BLaER1 treated with 17β-estradiol and CSF1 and Interleukin-3, amounts not matched to agents 10 nM and 100 nM (cell line): ENCODE measurements at regions not wholly inside any gene's neighbourhood (a gene's known extent, or its start where the extent isn't known, plus 50 kb on each side); places are given as distances from the start of the nearest gene placed in this dataset.

Experiments
- H3K27ac ChIP-seq, 11 experiments: shearing (Covaris generic); formaldehyde crosslinking; 2 replicates each; pipeline ENCODE4 v1.8.1; 2022
- H3K27me3 ChIP-seq, 11 experiments: shearing (Covaris generic); formaldehyde crosslinking; 2 replicates each; pipeline ENCODE4 v1.8.1; 2022
- H3K36me3 ChIP-seq, 11 experiments: shearing (Covaris generic); formaldehyde crosslinking; 2 replicates each; pipeline ENCODE4 v1.8.1; 2022
- H3K4me1 ChIP-seq, 10 experiments: shearing (Covaris generic); formaldehyde crosslinking; 2 replicates each; pipeline ENCODE4 v1.8.1; 2022
- H3K4me2 ChIP-seq, 11 experiments: shearing (Covaris generic); formaldehyde crosslinking; 2 replicates each; pipeline ENCODE4 v1.8.1; 2022
- H3K4me3 ChIP-seq, 10 experiments: shearing (Covaris generic); formaldehyde crosslinking; 2 replicates each; pipeline ENCODE4 v1.8.1; 2022
- H3K9ac ChIP-seq, 11 experiments: shearing (Covaris generic); formaldehyde crosslinking; 2 replicates each; pipeline ENCODE4 v1.8.1; 2022
- H3K9me3 ChIP-seq, 11 experiments: shearing (Covaris generic); formaldehyde crosslinking; replicated peaks in 1 of 11; 2 replicates each; pipeline ENCODE4 v1.8.1; 2022
- H4K20me1 ChIP-seq, 11 experiments: shearing (Covaris generic); formaldehyde crosslinking; 2 replicates each; pipeline ENCODE4 v1.8.1; 2022
- Cebpa-rat ChIP-seq, 11 experiments: shearing (Covaris generic); IDR thresholded peaks; 2 replicates each; pipeline ENCODE4 v1.8.1; 2022

DNA sequence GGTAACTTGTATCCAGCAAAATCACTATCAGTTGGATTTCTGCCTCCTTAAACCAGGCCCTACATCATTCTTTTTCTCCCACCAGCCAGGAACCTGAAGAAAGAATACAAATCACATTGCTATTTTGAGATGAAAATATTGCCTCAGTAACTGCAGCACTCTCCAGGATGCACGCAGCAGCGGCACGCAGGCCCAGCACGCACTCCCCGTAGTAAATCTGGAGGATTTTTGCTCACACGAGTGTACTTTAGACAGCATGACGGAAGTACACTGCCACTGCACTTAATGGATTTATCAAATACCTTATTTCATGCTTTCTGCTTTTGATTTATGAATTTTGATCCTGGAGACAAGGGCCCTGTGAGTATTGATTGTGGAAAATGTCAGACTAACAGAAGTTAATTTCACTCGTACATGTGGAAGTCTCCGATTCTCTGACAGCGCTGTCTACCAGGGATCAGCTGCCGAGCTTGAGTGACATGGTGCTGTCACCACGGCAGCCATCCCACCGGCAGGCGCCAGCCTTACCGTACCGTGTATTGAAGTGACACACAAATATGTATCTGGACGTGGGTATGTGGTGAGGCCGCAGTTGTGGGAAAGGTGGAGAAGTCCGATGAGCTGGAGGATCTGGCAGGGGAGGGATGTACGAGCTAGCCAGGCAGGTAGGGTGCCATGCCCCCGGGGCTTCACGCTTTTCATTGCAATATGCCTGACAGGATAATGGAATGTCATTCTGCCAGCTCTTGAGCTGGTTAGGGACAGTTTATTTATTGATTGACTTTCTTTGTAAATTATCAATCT is 863.7 kb downstream of the GALR1 start:
- Histone ChIP-seq H3K4me3 (no peak overlapping the region), H4K20me1 (no peaks in the 10 kb centered on the region), H3K27me3 (no peaks in the 10 kb centered on the region), H3K4me1 (no peaks in the 10 kb centered on the region), H3K27ac (no peak overlapping the region), H3K9ac (no peak overlapping the region), H3K36me3 (no peaks in the 10 kb centered on the region), H3K4me2 (no peak overlapping the region), H3K9me3 (no peaks in the 10 kb centered on the region)
- TF ChIP-seq Cebpa-rat (IDR thresholded peaks at IDR 0.05): no peak

DNA sequence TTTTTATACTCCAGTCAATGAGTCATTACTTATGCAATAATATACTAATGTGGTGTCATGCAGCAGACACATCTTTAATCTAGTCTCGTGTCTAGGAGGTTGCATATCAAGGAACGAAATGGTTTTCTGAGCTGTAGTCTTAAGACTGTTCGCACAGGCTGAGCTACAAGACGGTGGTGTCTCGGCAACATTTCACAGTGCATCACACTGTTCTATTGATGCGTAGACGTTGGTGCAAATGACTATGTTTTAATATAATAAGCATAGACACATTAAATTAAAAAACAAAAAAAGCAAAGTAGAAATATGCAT is 864.2 kb downstream of the GALR1 start:
- no peaks in the 10 kb centered on the region; a peak in 1 of 22 replicates for H4K20me1 ChIP-seq
- no peak overlapping the region for H3K9ac ChIP-seq
- H3K27me3 ChIP-seq: no peaks in the 10 kb centered on the region
- no peaks in the 10 kb centered on the region for H3K4me1 ChIP-seq
- H3K36me3 ChIP-seq: no peaks in the 10 kb centered on the region
- peaks cover 0 to 2% (median 0%) of the 10 kb centered on the region in 11 experiments; a peak in 1 of 22 replicates for H3K9me3 ChIP-seq
- H3K4me2 ChIP-seq: no peak overlapping the region
- TF ChIP-seq Cebpa-rat (IDR thresholded peaks at IDR 0.05): no peak
- no peak overlapping the region for H3K27ac ChIP-seq
- H3K4me3 ChIP-seq: no peak overlapping the region

DNA sequence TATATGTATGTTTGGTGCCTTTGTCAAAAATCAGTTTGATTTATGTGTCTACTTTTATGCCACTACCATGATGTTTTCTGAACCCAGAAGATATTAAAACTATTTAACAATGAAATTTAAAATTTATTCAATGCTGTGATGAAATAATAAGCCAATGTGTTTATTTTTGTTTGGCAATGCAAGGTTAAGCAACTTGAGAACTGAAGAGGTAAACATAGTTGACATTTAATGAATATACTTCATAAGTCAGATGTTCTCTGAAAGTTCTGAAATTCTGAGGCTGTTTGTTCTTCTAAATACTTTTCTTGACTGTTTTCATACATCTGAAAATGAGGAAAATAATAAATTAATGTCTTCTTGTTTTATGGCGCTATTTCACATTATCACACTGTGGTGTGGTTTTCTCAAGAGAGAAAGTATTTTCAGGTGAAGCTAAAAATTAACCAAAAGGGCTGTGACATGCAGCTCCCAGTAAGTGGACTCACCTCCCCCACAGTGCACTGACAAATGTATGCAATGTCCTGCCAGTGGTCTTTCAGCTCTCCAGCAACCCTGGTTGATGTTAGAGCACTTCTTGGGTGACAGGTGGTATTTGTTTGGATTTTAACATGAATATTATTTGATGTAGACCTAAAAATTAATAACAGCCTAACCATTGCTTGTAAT is 863.6 kb upstream of the SALL3 start:
- Histone ChIP-seq H4K20me1 (no peaks in the 10 kb centered on the region; a peak in 1 of 22 replicates), H3K9me3 (peaks cover 6 to 21% (median 15%) of the 10 kb centered on the region in 11 experiments; a peak in 17 of 22 replicates), H3K27me3 (no peaks in the 10 kb centered on the region), H3K4me1 (no peaks in the 10 kb centered on the region), H3K4me3 (no peak overlapping the region), H3K9ac (no peak overlapping the region), H3K4me2 (no peak overlapping the region), H3K27ac (no peak overlapping the region), H3K36me3 (no peaks in the 10 kb centered on the region)
- TF ChIP-seq Cebpa-rat (IDR thresholded peaks at IDR 0.05): no peak

DNA sequence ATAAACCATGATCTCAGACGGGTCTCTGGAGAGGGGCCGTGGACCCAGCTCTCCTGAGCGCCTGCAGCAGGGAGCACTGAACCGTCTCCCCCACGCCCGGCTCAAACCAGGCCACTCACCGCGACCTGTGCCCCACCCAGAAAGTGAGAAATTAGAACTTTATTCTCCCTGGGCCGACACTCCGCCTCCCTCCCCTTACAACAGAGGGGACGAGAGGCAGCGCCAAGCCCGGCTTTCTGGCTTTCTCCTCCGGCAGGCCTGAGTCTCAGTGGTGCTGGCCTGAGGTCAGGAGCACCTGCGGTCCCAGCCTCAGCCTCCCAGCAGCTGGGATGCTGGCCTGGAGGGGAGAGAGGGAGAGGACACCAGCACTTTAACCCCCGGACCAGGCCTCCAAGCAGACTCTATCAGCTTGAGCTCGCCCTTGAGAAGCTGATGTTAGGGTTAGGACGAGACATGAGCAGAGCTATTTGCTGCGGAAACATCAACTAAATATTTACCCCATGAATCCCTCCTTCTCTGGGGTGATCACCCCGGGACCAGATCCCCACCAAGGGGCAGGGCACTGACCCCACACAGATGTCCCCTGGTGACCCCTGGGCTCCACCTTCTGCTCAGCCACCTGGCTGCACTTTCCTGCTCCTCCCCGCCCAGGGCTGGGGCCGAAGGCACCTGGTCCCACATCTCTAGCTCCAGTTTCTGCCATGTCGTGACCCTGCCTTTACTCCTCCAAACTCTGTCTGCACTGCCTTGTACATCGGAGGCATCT is 856.3 kb upstream of the SALL3 start:
- Histone ChIP-seq H3K9ac (no peak overlapping the region), H3K9me3 (peaks cover 7 to 23% (median 19%) of the 10 kb centered on the region in 11 experiments; a peak in 17 of 22 replicates), H3K36me3 (no peaks in the 10 kb centered on the region), H3K27ac (no peak overlapping the region), H3K27me3 (no peaks in the 10 kb centered on the region), H3K4me1 (no peaks in the 10 kb centered on the region), H3K4me3 (no peak overlapping the region), H3K4me2 (no peak overlapping the region), H4K20me1 (no peaks in the 10 kb centered on the region; a peak in 1 of 22 replicates)
- TF ChIP-seq Cebpa-rat (IDR thresholded peaks at IDR 0.05): no peak

DNA sequence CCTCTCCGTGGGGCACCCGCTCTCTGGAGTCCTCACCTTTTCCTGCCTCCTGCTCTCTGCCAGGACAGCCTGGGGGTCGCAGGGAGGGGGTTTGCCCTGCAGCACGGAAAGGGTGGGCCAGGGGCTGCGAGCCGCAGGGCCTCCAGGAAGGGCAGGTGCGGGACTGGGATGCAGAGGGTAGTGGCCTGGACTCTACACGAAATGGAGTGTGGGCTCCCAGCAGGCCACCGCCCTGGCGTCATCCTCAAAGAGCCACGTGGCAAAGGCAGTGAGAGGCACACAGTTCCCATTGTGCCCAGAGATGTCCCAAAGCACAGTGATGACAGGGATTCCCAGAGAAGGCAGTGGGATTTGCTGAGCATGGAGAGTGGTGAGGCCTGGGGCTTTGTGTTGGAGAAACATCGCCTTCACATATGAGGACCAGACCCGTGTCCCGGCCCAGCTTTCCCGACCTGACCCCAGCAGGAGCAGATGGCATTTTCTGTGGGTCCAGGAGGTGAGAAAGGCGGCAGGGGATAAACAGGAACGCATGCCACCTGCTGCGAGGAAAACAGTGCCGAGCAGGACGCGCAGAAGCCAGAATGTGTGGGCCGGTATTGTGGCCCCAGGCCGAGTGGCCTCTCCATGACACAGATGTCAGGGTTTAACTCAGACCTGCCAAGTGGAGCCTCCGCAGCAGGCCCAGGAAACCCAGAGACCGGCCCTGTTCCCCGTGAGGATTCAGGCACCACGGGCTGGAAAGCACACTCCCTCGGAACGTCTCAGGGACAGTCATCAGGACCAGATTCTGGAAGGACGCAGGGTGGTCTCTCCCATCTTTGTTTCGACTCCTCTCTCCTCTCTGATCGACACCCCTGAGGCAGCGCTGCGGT is 855.5 kb upstream of the SALL3 start:
- H3K4me3 ChIP-seq: no peak overlapping the region
- H3K36me3 ChIP-seq: no peaks in the 10 kb centered on the region
- H3K27ac ChIP-seq: no peak overlapping the region
- H3K9ac ChIP-seq: no peak overlapping the region
- H3K27me3 ChIP-seq: no peaks in the 10 kb centered on the region
- H3K4me2 ChIP-seq: no peak overlapping the region
- no peaks in the 10 kb centered on the region; a peak in 1 of 22 replicates for H4K20me1 ChIP-seq
- H3K9me3 ChIP-seq: peaks cover 5 to 21% (median 15%) of the 10 kb centered on the region in 11 experiments; a peak in 17 of 22 replicates
- no peak for TF ChIP-seq Cebpa-rat (IDR thresholded peaks at IDR 0.05)
- H3K4me1 ChIP-seq: peaks cover 0 to under 1% (median 0%) of the 10 kb centered on the region in 10 experiments; a peak in 3 of 20 replicates

DNA sequence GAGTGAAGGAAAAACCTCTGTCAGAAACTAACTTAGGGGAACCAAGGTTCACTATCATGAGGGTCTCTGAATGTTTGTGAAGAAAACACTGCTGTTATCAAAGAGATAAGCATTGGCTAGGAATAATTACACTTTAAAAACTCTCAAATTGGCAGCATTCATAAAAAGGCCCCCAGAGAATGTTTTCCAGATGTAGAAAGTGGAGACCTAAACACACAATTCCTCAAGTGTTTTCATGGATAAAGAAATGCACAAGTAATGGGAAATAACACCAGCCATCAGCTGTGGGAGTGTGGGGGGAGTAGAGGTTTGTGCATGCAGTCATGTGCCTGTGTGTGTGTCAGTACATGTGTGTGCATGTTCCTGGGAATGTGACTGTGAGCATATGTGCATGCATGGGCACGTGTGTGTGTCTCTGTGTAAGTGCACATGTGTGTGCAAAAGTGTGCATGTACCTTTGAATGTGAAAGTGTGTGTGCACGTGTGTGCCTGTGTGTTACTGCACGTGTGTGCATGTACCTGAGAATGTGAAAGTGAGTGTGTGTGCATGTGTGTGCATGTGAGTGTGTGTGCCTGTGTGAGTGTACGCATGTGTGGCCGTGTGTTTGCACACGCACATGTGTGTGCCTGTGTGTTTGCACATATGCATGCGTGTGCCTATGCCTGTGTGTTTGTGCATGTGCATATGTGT is 854.3 kb upstream of the SALL3 start:
- H3K9ac ChIP-seq: no peak overlapping the region

DNA sequence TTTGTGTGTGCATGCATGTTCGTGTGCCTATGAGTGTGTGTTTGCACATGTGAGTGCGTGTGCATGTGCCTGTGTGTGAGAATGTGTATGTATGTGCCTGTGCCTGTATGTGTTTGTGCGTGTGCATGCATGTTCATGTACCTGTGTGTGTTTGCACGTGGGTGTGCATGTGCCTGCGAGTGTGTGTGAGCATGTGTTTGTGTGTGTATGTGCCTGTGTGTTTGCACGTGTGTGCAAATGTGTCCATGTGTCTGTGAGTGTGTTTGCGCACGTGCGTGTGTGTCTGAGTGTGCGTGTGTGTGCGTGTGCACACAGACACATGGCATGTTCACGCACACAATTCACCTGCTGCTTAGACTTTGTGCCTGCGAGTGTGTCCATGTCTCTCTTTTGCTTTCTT is 853.5 kb upstream of the SALL3 start:
- no peak overlapping the region for H3K4me2 ChIP-seq
- TF ChIP-seq Cebpa-rat (IDR thresholded peaks at IDR 0.05): no peak
- H3K9me3 ChIP-seq: peaks cover 0 to 3% (median under 1%) of the 10 kb centered on the region in 11 experiments; a peak in 5 of 22 replicates
- no peak overlapping the region for H3K27ac ChIP-seq
- H3K4me3 ChIP-seq: no peak overlapping the region
- peaks cover 8 to 19% (median 15%) of the 10 kb centered on the region in 10 experiments; a peak in 17 of 20 replicates for H3K4me1 ChIP-seq
- H4K20me1 ChIP-seq: no peaks in the 10 kb centered on the region
- H3K9ac ChIP-seq: no peak overlapping the region
- no peaks in the 10 kb centered on the region for H3K36me3 ChIP-seq
- H3K27me3 ChIP-seq: no peaks in the 10 kb centered on the region

More for the DNA sequence above, 854.3 kb upstream of the SALL3 start:
- H3K4me2 ChIP-seq: no peak overlapping the region
- no peaks in the 10 kb centered on the region for H3K36me3 ChIP-seq
- no peak for TF ChIP-seq Cebpa-rat (IDR thresholded peaks at IDR 0.05)
- no peaks in the 10 kb centered on the region for H3K27me3 ChIP-seq
- H3K27ac ChIP-seq: no peak overlapping the region
- peaks cover 0 to 9% (median 7%) of the 10 kb centered on the region in 11 experiments; a peak in 9 of 22 replicates for H3K9me3 ChIP-seq
- H4K20me1 ChIP-seq: no peaks in the 10 kb centered on the region
- H3K4me3 ChIP-seq: no peak overlapping the region
- peaks cover 5 to 12% (median 9%) of the 10 kb centered on the region in 10 experiments; a peak in 17 of 20 replicates for H3K4me1 ChIP-seq

DNA sequence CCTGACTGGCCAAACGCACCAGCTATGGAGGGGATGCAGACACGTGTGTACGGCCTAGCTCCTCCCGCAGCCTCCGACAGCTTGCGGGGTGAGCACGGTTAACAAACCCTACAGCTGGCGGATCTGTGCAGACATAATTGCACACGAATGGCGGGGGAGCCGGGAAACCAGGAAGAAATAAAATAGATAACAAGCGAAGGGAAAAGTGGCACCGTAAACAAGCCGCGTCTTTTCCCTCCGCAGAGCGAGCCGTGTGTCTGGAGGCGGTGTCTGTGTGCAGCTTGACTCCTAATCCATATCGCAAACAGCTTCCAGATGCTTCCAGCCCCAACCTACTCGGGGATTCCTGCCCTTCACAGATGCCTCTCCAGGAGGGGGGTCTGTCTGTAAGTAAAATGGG is 853.1 kb upstream of the SALL3 start:
- Histone ChIP-seq H3K4me3 (no peak overlapping the region), H3K36me3 (no peaks in the 10 kb centered on the region), H3K4me2 (no peak overlapping the region), H3K9me3 (0 out of 22 replicates have a peak, but pooled peaks cover 0 to 2% (median 0%) of the 10 kb centered on the region in 11 experiments), H3K27me3 (no peaks in the 10 kb centered on the region), H3K27ac (no peak overlapping the region), H3K9ac (no peak overlapping the region), H3K4me1 (peaks cover 8 to 19% (median 15%) of the 10 kb centered on the region in 10 experiments; a peak in 17 of 20 replicates), H4K20me1 (no peaks in the 10 kb centered on the region)
- no peak for TF ChIP-seq Cebpa-rat (IDR thresholded peaks at IDR 0.05)
